WTC11 (cell line): ENCODE measurements at regions not wholly inside any gene's neighbourhood (a gene's known extent, or its start where the extent isn't known, plus 50 kb on each side); places are given as distances from the start of the nearest gene placed in this dataset.

ENCODE experiments used
- ATAC-seq: fragments of 200-7000 bp; cut with Tn5 transposase; 2 replicates; pipeline ENCODE4 v1.10.0; 2021; ENCODE audit warnings: mild to moderate bottlenecking, moderate library complexity
- CTCF ChIA-PET: fragments of 300-600 bp; sonication (Branson Sonifier 250); formaldehyde crosslinking; loops from one replicate; lab custom pipeline; 2021; ENCODE audit warnings: antibody characterized with exemption; lab: Charles Lee
- POLR2A ChIA-PET: fragments of 350-600 bp; sonication (Branson Sonifier 250); formaldehyde crosslinking; loops from one replicate; lab custom pipeline; 2021; ENCODE audit warnings: antibody characterized with exemption; lab: Charles Lee
- DNase-seq: peaks from one replicate; pipeline ENCODE4 v3.0.0; 2021; ENCODE audit warnings: low spot score
- H3K27ac Mint-ChIP-seq: 2 replicates; pipeline ENCODE4 v1.8.0; 2021; ENCODE audit warnings: mixed read lengths
- H3K27me3 Mint-ChIP-seq: 2 replicates; pipeline ENCODE4 v1.8.0; 2021; ENCODE audit warnings: low read depth, mild to moderate bottlenecking, moderate library complexity, mixed read lengths
- H3K36me3 Mint-ChIP-seq: 2 replicates; pipeline ENCODE4 v1.8.0; 2021; ENCODE audit warnings: mixed read lengths
- H3K4me1 Mint-ChIP-seq: 2 replicates; pipeline ENCODE4 v1.8.0; 2022; ENCODE audit warnings: mixed read lengths
- H3K4me3 Mint-ChIP-seq: 2 replicates; pipeline ENCODE4 v1.8.0; 2021; ENCODE audit warnings: mild to moderate bottlenecking, moderate library complexity, mixed read lengths
- H3K9me3 Mint-ChIP-seq: 2 replicates; pipeline ENCODE4 v1.8.0; 2021; ENCODE audit warnings: mixed read lengths
- AR ChIP-seq: fragments of 250-450 bp; sonication (Bioruptor Pico); IDR thresholded peaks from 2 replicates; pipeline ENCODE4 v1.9.0; 2021; ENCODE audit warnings: mild to moderate bottlenecking
- ERG ChIP-seq: fragments of 250-450 bp; sonication (Bioruptor Pico); IDR thresholded peaks from 2 replicates; pipeline ENCODE4 v1.8.0; 2021; ENCODE audit warnings: mild to moderate bottlenecking
- HMGA2 ChIP-seq: fragments of 250-450 bp; sonication (Bioruptor Pico); IDR thresholded peaks from 2 replicates; pipeline ENCODE4 v1.4.0; 2021; ENCODE audit warnings: mild to moderate bottlenecking, moderate library complexity
- IRF1 ChIP-seq: sonication (generic); formaldehyde crosslinking; IDR thresholded peaks from 2 replicates; pipeline ENCODE4 v1.8.0; 2023; ENCODE audit warnings: missing genetic modification reagents
- JAZF1 ChIP-seq: fragments of 250-450 bp; sonication (Bioruptor Pico); IDR thresholded peaks from 2 replicates; pipeline ENCODE4 v1.9.0; 2021; ENCODE audit warnings: moderate library complexity, mild to moderate bottlenecking, inconsistent platforms
- MYBL2 ChIP-seq: sonication (generic); formaldehyde crosslinking; IDR thresholded peaks from 2 replicates; pipeline ENCODE4 v1.8.1; 2023; ENCODE audit warnings: mild to moderate bottlenecking, moderate library complexity, missing genetic modification reagents
- NFYB ChIP-seq: sonication (generic); formaldehyde crosslinking; conservative IDR thresholded peaks from 2 replicates; pipeline ENCODE4 v1.8.0; 2022; ENCODE audit warnings: low read depth, missing genetic modification reagents
- PREB ChIP-seq: sonication (generic); formaldehyde crosslinking; IDR thresholded peaks from 2 replicates; pipeline ENCODE4 v1.8.1; 2022; ENCODE audit warnings: mild to moderate bottlenecking, missing genetic modification reagents, moderate library complexity, borderline replicate concordance
- RELA ChIP-seq: sonication (generic); formaldehyde crosslinking; IDR thresholded peaks from 2 replicates; pipeline ENCODE4 v1.8.1; 2022; ENCODE audit warnings: missing genetic modification reagents, mild to moderate bottlenecking, borderline replicate concordance
- SOX15 ChIP-seq: fragments of 250-450 bp; sonication (Bioruptor Pico); IDR thresholded peaks from 2 replicates; pipeline ENCODE4 v1.9.0; 2021; ENCODE audit warnings: mild to moderate bottlenecking
- STAT6 ChIP-seq: sonication (generic); formaldehyde crosslinking; conservative IDR thresholded peaks from 2 replicates; pipeline ENCODE4 v1.8.1; 2023; ENCODE audit warnings: mild to moderate bottlenecking, low read depth, missing genetic modification reagents, moderate library complexity
- ZBTB21 ChIP-seq: sonication (generic); formaldehyde crosslinking; IDR thresholded peaks from 2 replicates; pipeline ENCODE4 v1.8.1; 2023; ENCODE audit warnings: mild to moderate bottlenecking, missing genetic modification reagents, borderline replicate concordance
- ZNF121 ChIP-seq: sonication (generic); formaldehyde crosslinking; IDR thresholded peaks from 2 replicates; pipeline ENCODE4 v1.8.0; 2023; ENCODE audit warnings: missing genetic modification reagents
- ZNF425 ChIP-seq: fragments of 250-450 bp; sonication (Bioruptor Pico); conservative IDR thresholded peaks from 2 replicates; pipeline ENCODE4 v1.9.0; 2021; ENCODE audit warnings: mild to moderate bottlenecking
- ZNF512 ChIP-seq: sonication (generic); formaldehyde crosslinking; IDR thresholded peaks from 2 replicates; pipeline ENCODE4 v1.8.1; 2022; ENCODE audit warnings: missing genetic modification reagents, borderline replicate concordance

- TF ChIP-seq RELA, result no peak
- no peak for TF ChIP-seq ERG (CRISPR knock-in tag)
- no peak for TF ChIP-seq MYBL2 (CRISPR knock-in tag)
- no peak for TF ChIP-seq JAZF1 (CRISPR knock-in tag)
- TF ChIP-seq PREB, result no peak
- TF ChIP-seq ZBTB21 (CRISPR knock-in tag), result no peak
- Mint-ChIP-seq H3K4me1 (no peaks in the 10 kb centered on the region), H3K36me3 (no peaks in the 10 kb centered on the region), H3K27ac (no peak overlapping the region), H3K4me3 (no peak overlapping the region), H3K27me3 (no peaks in the 10 kb centered on the region), H3K9me3 (peaks cover 3% of the 10 kb centered on the region)
- ATAC-seq, result no peak
- ChIA-PET CTCF (no interaction called here), POLR2A (no interaction called here)
- no peak for DNase-seq
These were observed 67.8 kb downstream of the IRX2 start for GRCh38 chr5:2683720-2684119.

GRCh38 chr5:2681476-2681875 is 70.0 kb downstream of the IRX2 start:
- no peak for DNase-seq
- POLR2A ChIA-PET, result no interaction called here
- CTCF ChIA-PET, result no interaction called here
- H3K4me3 Mint-ChIP-seq, result no peak overlapping the region
- H3K4me1 Mint-ChIP-seq, result no peaks in the 10 kb centered on the region
- H3K27me3 Mint-ChIP-seq, result no peaks in the 10 kb centered on the region
- peaks cover 2% of the 10 kb centered on the region; the same call in 1 of the 2 replicates for H3K36me3 Mint-ChIP-seq
- no peak for ATAC-seq
- H3K9me3 Mint-ChIP-seq, result peaks cover 4% of the 10 kb centered on the region; the same call in 1 of the 2 replicates
- H3K27ac Mint-ChIP-seq, result no peak overlapping the region
- peak; percentile 47; the same call in 1 of the 2 replicates for TF ChIP-seq ZNF512 (CRISPR knock-in tag)
- TF ChIP-seq NFYB (CRISPR knock-in tag), result no peak
- TF ChIP-seq, all 79 proteins: peak for 1

GRCh38 chr5:2680979-2681378 is 70.5 kb downstream of the IRX2 start:
- POLR2A ChIA-PET, result no interaction called here
- ATAC-seq, result no peak
- peaks cover 4% of the 10 kb centered on the region; the same call in 1 of the 2 replicates for H3K9me3 Mint-ChIP-seq
- H3K27me3 Mint-ChIP-seq, result no peaks in the 10 kb centered on the region
- CTCF ChIA-PET, result no interaction called here
- H3K4me1 Mint-ChIP-seq, result no peaks in the 10 kb centered on the region
- no peak overlapping the region for H3K4me3 Mint-ChIP-seq
- H3K27ac Mint-ChIP-seq, result no peak overlapping the region
- DNase-seq, result no peak
- TF ChIP-seq AR (CRISPR knock-in tag), result no peak
- TF ChIP-seq HMGA2 (CRISPR knock-in tag), result no peak
- no peak for TF ChIP-seq JAZF1 (CRISPR knock-in tag)
- H3K36me3 Mint-ChIP-seq, result peaks cover 4% of the 10 kb centered on the region; the same call in 1 of the 2 replicates

- ChIA-PET POLR2A (no interaction called here), CTCF (no interaction called here)
- Mint-ChIP-seq H3K27me3 (no peaks in the 10 kb centered on the region), H3K9me3 (peaks cover 4% of the 10 kb centered on the region; the same call in 1 of the 2 replicates), H3K4me1 (no peaks in the 10 kb centered on the region), H3K36me3 (peaks cover 4% of the 10 kb centered on the region; the same call in 1 of the 2 replicates), H3K4me3 (no peak overlapping the region), H3K27ac (no peak overlapping the region)
- no peak for DNase-seq
- no peak for ATAC-seq
- TF ChIP-seq ZNF121 (CRISPR knock-in tag) (no peak), ZNF425 (CRISPR knock-in tag) (no peak), NFYB (CRISPR knock-in tag) (no peak), STAT6 (CRISPR knock-in tag) (no peak), IRF1 (CRISPR knock-in tag) (no peak), SOX15 (CRISPR knock-in tag) (no peak)
These were observed 73.8 kb downstream of the IRX2 start for GRCh38 chr5:2677689-2678088.
